ENCODE measurements at regions not wholly inside any gene's neighbourhood (a gene's known extent, or its start where the extent isn't known, plus 50 kb on each side); places are given as distances from the start of the nearest gene placed in this dataset.
"Not testable (repeated sequence)": the region's sequence is repeated elsewhere in the genome, so short reads cannot be mapped to it uniquely, and the experiment has no call there.

GRCh38 chr7:76146374-76146773 is 55.3 kb upstream of the SRRM3 start:
- Mint-ChIP-seq H3K9me3 (no peaks in the 10 kb centered on the region), H3K27ac (ENCODE audit: unreplicated experiment) (no peak overlapping the region), H3K36me3 (ENCODE audit: low read depth) (no peaks in the 10 kb centered on the region), H3K4me1 (peaks cover 3% of the 10 kb centered on the region), H3K4me3 (no peak overlapping the region), H3K27me3 (ENCODE audit: low read depth) (peaks cover 1% of the 10 kb centered on the region)
- DNase-seq (ENCODE audit: low read depth, low spot score) = no peak
- no peak for TF ChIP-seq CTCF (conservative IDR thresholded peaks at IDR 0.05)

GRCh38 chr7:76148947-76149346 is 52.7 kb upstream of the SRRM3 start:
- H3K27me3 Mint-ChIP-seq (ENCODE audit: low read depth); H3K27ac Mint-ChIP-seq (ENCODE audit: unreplicated experiment); DNase-seq (ENCODE audit: low read depth, low spot score); H3K36me3 Mint-ChIP-seq (ENCODE audit: low read depth); H3K4me3 Mint-ChIP-seq; H3K9me3 Mint-ChIP-seq; H3K4me1 Mint-ChIP-seq: not testable (repeated sequence)

- Mint-ChIP-seq H3K4me3 (no peak overlapping the region), H3K36me3 (ENCODE audit: low read depth) (no peaks in the 10 kb centered on the region), H3K27me3 (ENCODE audit: low read depth) (no peaks in the 10 kb centered on the region), H3K4me1 (peaks cover 3% of the 10 kb centered on the region), H3K27ac (ENCODE audit: unreplicated experiment) (no peak overlapping the region), H3K9me3 (no peaks in the 10 kb centered on the region)
- no peak for DNase-seq (ENCODE audit: low read depth, low spot score)
- TF ChIP-seq CTCF (conservative IDR thresholded peaks at IDR 0.05) = no peak
These were observed 51.6 kb upstream of the SRRM3 start for GRCh38 chr7:76149847-76150691.

Measured in neural crest cell (in vitro differentiated cells).